HUES6 (cell line): ENCODE measurements at regions not wholly inside any gene's neighbourhood (a gene's known extent, or its start where the extent isn't known, plus 50 kb on each side); places are given as distances from the start of the nearest gene placed in this dataset.

Source experiments
- H3K27ac ChIP-seq: 2 replicates; pipeline ENCODE4 v1.7.0; 2013; ENCODE audit warnings: low read depth, mild to moderate bottlenecking, low read length, inconsistent platforms
- H3K27me3 ChIP-seq: 2 replicates; pipeline ENCODE4 v1.6.1; 2013; ENCODE audit warnings: low read length; ENCODE audit not compliant: control insufficient read depth, insufficient read depth
- H3K36me3 ChIP-seq: 2 replicates; pipeline ENCODE4 v1.6.1; 2013; ENCODE audit warnings: low read length; ENCODE audit not compliant: control insufficient read depth, insufficient read depth
- H3K4me1 ChIP-seq: 2 replicates; pipeline ENCODE4 v1.6.1; 2013; ENCODE audit warnings: low read length; ENCODE audit not compliant: control insufficient read depth, insufficient read depth
- H3K4me3 ChIP-seq: 2 replicates; pipeline ENCODE4 v1.5.1; 2013; ENCODE audit warnings: low read depth, low read length
- H3K9ac ChIP-seq: one replicate; pipeline ENCODE4 v1.6.1; 2013; ENCODE audit warnings: mild to moderate bottlenecking, low read length
- H3K9me3 ChIP-seq: 2 replicates; pipeline ENCODE4 v1.6.1; 2013; ENCODE audit warnings: low read depth, low read length; ENCODE audit not compliant: control insufficient read depth, insufficient read depth

DNA sequence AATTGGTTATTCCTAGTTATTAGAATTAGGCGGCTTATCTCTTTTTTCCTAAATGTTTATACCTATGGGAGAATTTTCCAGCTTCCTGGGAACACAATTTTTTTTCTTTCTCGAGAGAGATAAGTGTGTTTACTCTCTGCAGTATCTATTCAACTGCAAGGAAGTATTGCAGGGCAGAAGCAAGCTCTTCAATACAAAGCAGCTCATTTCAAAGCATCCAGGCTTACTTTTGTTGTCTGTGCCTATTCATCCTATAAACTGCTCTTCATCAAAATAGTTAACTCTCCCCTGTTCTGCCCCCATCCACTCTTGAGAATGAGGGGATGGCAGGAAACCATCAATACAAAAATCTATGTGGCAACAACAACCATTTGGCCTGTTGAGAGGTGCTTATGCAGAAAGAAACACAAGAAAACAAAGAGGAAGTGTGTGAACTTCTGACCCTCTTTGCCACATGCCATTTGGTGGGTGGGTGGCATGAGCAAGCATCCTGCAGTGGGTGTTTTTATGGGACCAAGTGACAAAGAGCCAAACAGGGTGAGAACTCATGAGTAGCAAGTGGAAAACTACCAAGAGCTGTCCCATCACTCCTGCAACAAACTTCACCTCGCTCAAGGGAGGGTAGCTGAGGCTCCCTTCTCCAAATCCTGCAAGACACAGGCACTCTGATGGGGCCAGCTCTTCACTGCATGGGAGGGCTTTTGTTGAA lies 50.6 kb upstream of the MRPS6 start:
- Histone ChIP-seq H3K9me3 (peaks cover 8% of the 10 kb centered on the region; the same call in 1 of the 2 replicates), H3K4me1 (peaks cover 21% of the 10 kb centered on the region), H3K27ac (no peak overlapping the region), H3K36me3 (no peaks in the 10 kb centered on the region), H3K27me3 (no peaks in the 10 kb centered on the region), H3K9ac (no peak overlapping the region), H3K4me3 (no peak overlapping the region)

DNA sequence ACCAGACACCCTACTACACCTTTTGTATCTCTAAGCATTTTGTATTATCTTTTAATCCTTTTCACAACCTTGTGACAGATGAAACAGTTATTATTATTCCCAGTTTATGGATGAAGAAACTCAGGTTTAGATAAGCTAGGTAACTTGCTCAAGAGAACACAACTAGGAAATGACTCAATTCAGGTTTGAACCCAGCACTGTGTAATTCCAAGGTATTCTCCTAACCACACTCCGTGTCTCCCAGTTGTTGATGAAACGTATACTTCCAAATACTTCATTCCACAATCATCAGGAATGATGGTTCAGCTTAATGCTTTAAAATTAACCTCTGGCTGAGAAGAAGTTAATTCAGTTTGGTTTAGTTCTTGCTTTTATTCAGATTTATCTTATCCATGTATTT lies 51.7 kb upstream of the MRPS6 start:
- no peak overlapping the region for H3K4me3 ChIP-seq
- peaks cover 21% of the 10 kb centered on the region for H3K4me1 ChIP-seq
- H3K27ac ChIP-seq, result no peak overlapping the region
- peaks cover 11% of the 10 kb centered on the region; the same call in 1 of the 2 replicates for H3K9me3 ChIP-seq
- no peaks in the 10 kb centered on the region for H3K36me3 ChIP-seq
- H3K27me3 ChIP-seq, result no peaks in the 10 kb centered on the region
- H3K9ac ChIP-seq, result no peak overlapping the region

DNA sequence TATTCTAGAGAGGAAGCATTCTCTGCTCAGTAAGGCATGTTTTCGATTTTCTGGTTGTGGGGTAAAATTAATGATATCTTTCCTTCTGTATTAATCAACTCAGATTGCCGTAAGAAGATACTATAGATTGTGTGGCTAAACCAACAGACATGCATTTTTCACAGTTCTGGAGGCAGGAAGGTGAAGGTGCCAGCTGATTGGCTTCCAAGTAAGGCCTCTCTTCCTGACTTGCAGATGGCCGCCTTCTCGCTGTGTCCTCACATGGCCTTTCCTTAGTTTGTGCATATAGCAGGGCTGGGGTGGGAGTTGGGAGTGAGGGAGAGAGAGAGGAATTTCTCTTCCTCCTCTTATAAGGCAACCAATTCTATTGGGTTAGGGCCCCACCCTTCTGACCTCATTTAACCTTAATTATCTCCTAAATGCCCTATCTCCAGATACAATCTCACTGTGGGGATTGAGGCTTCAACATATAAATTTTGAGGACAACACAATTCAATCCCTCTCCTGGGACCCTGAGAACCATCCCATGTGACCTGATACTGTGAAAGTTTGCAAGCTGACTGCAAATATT lies 52.3 kb upstream of the MRPS6 start:
- no peaks in the 10 kb centered on the region for H3K27me3 ChIP-seq
- peaks cover 21% of the 10 kb centered on the region for H3K4me1 ChIP-seq
- no peak overlapping the region for H3K4me3 ChIP-seq
- peaks cover 11% of the 10 kb centered on the region; the same call in 1 of the 2 replicates for H3K9me3 ChIP-seq
- no peak overlapping the region for H3K27ac ChIP-seq
- no peak overlapping the region for H3K9ac ChIP-seq
- no peaks in the 10 kb centered on the region for H3K36me3 ChIP-seq

DNA sequence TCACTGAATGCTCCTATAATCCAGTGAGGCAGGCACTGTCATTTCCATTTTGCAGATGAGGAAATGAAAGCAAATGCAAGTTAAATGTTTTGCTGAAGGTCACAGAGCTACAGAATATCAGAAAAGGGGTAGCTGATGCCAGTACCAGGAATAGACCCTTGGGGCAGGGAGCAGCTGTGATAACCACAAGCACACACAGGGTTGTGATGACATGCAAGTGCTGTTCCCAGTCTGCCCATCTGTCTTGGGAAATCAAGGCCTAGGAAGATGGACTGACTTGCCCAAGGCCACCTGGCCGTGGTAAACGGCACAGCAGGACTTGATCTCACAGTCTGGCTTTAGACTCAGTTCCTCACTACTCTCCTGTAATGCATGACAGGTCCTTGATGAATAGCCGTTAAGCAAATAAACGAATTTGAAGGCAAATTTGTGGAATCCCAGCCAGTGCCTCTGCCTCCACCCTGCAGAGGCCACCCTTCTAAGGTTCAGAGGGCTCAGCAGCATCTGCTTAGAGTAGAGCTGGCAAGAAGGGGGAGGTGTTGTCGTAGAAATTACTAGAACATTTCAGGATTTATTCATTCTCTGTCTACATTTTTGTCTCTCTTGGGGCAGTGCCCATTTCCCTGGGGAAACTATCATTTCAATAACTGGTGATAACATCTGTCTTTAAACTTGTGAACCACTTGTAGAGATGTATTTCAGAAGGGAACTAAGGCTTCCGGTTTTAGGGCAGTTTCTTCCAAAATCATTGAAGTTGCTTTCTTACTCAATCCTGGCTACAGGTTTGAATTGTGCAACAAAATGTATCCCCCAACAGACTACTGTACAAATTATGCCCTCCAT lies 53.2 kb upstream of the MRPS6 start:
- Histone ChIP-seq H3K4me1 (peaks cover 21% of the 10 kb centered on the region), H3K9ac (no peak overlapping the region), H3K36me3 (no peaks in the 10 kb centered on the region), H3K27ac (no peak overlapping the region), H3K27me3 (no peaks in the 10 kb centered on the region), H3K9me3 (peaks cover 11% of the 10 kb centered on the region; the same call in 1 of the 2 replicates), H3K4me3 (no peak overlapping the region)

DNA sequence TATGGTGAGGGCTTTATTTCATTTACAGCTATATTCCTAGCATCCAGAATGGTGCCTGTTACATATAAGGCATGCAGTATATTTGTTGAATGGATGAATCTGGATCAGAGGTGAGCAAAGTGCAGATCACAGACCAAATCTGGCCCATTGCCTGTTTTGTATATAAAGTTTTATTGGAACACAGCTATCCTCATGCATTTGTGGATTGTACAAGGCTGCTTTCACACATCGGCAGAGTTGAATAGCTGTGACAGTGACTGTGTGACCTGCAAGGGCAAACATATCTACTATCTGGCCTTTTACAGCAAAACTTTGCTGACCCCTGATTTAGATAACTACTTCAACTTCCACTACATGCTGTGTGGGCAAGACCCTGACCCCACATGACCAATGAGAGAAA lies 54.0 kb upstream of the MRPS6 start:
- Histone ChIP-seq H3K27ac (no peak overlapping the region), H3K4me3 (no peak overlapping the region), H3K9ac (no peak overlapping the region), H3K36me3 (no peaks in the 10 kb centered on the region), H3K4me1 (peaks cover 21% of the 10 kb centered on the region), H3K9me3 (peaks cover 11% of the 10 kb centered on the region; the same call in 1 of the 2 replicates), H3K27me3 (no peaks in the 10 kb centered on the region)

DNA sequence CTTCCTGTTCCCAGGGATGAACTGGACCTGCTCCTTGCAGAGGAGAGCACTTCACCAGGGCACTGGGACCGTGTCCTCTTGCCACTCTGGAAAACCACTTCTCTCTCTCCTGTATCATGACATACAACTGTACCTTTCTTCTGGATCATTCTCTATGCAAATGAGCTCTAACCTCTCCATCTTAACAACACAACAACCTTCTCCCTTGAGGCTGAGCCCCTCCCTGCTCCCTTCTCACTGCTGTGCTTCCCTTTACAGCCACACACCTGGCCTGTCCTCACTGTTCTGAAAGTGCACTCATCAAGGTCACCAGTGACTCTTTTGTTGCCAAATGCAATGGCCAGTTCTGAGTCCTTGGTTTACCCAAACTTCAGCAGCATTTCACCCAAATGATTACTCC lies 54.5 kb upstream of the MRPS6 start:
- no peak overlapping the region for H3K9ac ChIP-seq
- peaks cover 11% of the 10 kb centered on the region; the same call in 1 of the 2 replicates for H3K9me3 ChIP-seq
- no peaks in the 10 kb centered on the region for H3K27me3 ChIP-seq
- no peak overlapping the region for H3K4me3 ChIP-seq
- no peak overlapping the region for H3K27ac ChIP-seq
- no peaks in the 10 kb centered on the region for H3K36me3 ChIP-seq
- peaks cover 18% of the 10 kb centered on the region for H3K4me1 ChIP-seq

- Histone ChIP-seq H3K4me3 (no peak overlapping the region), H3K9ac (no peak overlapping the region), H3K27me3 (no peaks in the 10 kb centered on the region)
Observed at GRCh38 chr21:34018185-34018584, 55.2 kb upstream of the MRPS6 start.

DNA sequence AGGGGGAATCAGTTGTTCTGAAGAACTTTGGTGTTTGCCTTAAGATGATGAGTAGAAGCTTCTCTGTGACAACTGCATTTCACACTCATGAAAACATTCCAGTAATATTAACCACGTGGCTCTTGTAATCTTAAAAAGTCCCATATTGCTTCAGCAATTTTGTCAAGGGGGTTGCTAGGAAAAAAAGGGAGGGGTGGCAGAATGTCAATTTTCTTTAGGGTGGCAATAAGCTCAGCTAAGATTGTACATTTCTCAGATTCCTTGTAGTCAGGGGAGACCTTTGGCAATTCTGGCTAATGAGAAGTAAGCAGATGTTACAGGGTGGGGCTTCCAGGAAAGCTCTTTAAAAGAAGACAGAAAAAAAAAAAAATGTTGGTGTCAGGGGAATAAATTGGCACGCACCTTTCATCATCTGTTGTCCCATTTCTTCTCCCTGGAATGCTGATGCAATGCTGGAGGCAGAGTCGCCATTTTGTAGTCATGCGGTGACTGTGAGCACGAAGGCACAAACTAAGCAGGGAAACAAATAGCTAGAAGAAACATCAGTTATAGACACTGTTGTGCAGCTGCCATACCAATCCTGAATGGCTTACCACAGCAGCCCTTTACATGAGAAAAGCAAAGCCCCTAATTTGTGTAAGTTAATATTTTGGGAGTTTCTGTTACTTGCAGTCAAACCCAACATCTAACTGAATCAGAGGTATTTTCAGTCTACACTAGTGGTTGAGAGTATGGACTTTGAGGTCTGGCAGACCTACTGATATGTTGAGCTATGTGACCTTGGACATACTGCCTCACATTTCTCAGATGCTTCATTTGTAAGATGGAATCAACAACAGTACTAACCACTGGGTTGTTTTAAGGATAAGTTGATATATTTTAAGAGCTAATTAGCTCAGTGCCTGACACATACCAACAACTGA lies 56.1 kb upstream of the MRPS6 start:
- H3K27me3 ChIP-seq, result no peaks in the 10 kb centered on the region
- no peak overlapping the region for H3K27ac ChIP-seq
- H3K9me3 ChIP-seq, result peaks cover 16% of the 10 kb centered on the region
- no peak overlapping the region for H3K9ac ChIP-seq
- no peak overlapping the region for H3K4me3 ChIP-seq
- H3K36me3 ChIP-seq, result no peaks in the 10 kb centered on the region
- peaks cover 4% of the 10 kb centered on the region for H3K4me1 ChIP-seq

More at GRCh38 chr21:34018185-34018584, 55.2 kb upstream of the MRPS6 start:
- H3K27ac ChIP-seq, result no peak overlapping the region
- H3K36me3 ChIP-seq, result no peaks in the 10 kb centered on the region
- peaks cover 11% of the 10 kb centered on the region; the same call in 1 of the 2 replicates for H3K9me3 ChIP-seq
- H3K4me1 ChIP-seq, result peaks cover 13% of the 10 kb centered on the region

DNA sequence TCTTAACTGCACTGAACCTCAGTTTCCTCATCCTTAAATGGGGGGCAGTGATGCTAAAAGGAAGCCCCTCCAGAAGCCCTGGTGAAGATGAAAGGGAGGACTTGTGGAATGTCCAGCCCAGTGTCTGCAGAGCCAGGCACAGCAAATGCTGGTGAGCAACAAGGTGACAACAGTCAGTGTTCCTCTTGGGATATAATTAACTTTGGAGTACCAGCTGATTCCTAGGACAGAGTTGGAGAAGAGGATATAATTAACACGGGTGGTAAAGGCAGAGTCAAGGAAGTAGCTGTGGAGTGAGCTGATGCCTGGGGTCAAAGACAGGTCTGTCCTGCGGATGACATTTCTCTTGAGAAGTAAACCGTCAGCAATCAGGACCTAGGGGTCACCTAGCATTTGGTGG lies 60.7 kb upstream of the MRPS6 start:
- peaks cover 28% of the 10 kb centered on the region for H3K9me3 ChIP-seq
- H3K4me3 ChIP-seq, result no peak overlapping the region
- H3K27ac ChIP-seq, result no peak overlapping the region
- H3K4me1 ChIP-seq, result no peaks in the 10 kb centered on the region
- H3K27me3 ChIP-seq, result no peaks in the 10 kb centered on the region
- H3K9ac ChIP-seq, result no peak overlapping the region
- H3K36me3 ChIP-seq, result no peaks in the 10 kb centered on the region

DNA sequence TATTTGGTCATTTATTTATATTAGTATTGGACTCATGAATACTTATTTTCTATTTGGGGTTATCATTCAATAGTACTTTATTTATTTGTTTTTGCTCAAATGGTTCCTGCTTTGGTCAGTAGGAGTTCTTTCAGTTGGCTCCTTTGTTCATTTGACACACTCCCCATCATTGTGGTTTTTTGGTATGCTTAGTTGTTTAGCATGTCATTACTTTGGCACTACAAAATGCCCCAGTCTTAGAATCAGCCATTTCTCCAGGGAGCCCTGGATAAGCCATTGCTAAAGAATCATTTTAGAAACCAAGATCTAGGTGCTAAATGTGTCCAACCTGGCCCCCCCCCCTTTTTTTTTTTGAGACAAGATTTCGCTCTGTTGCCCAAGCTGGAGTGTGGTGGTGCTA lies 61.7 kb upstream of the MRPS6 start:
- Histone ChIP-seq H3K36me3 (no peaks in the 10 kb centered on the region), H3K9ac (no peak overlapping the region), H3K9me3 (peaks cover 27% of the 10 kb centered on the region), H3K4me3 (no peak overlapping the region), H3K4me1 (no peaks in the 10 kb centered on the region), H3K27ac (no peak overlapping the region), H3K27me3 (no peaks in the 10 kb centered on the region)
